Naive thymus-derived CD4-positive, alpha-beta T cell (primary cell): ENCODE measurements at regions not wholly inside any gene's neighbourhood (a gene's known extent, or its start where the extent isn't known, plus 50 kb on each side); places are given as distances from the start of the nearest gene placed in this dataset.

ENCODE experiments used
- ATAC-seq: fragments of 150-1000 bp; cut with Tn5 transposase; 2 replicates; pipeline ENCODE4 v1.10.0; 2021; ENCODE audit warnings: mild to moderate bottlenecking, moderate library complexity
- CTCF ChIA-PET: fragments of 350-600 bp; sonication (Branson Sonifier 250); formaldehyde crosslinking; loops from one replicate; lab custom pipeline; 2021; ENCODE audit warnings: antibody characterized with exemption; lab: Charles Lee
- POLR2A ChIA-PET: fragments of 350-600 bp; sonication (Branson Sonifier 250); formaldehyde crosslinking; loops from one replicate; lab custom pipeline; 2021; ENCODE audit warnings: antibody characterized with exemption, inconsistent platforms; lab: Charles Lee
- DNase-seq, 9 donors: peaks; one replicate each; pipeline versions ENCODE4 v3.0.0 to v3.0.0-alpha.2; 2020 to 2022; ENCODE audit warnings: mixed read lengths in 1 of 9
- H3K27ac ChIP-seq: one replicate; pipeline ENCODE4 v1.7.0; 2013; ENCODE audit warnings: mild to moderate bottlenecking, low read depth, low read length, moderate library complexity
- H3K27me3 ChIP-seq, 2 donors: one replicate each; pipeline ENCODE4 v1.7.0; 2013; ENCODE audit warnings: low read length in 2 of 2, mild to moderate bottlenecking in 2 of 2, moderate library complexity in 2 of 2; ENCODE audit not compliant: control insufficient read depth in 2 of 2, insufficient read depth in 2 of 2
- H3K36me3 ChIP-seq, 3 experiments: 1 replicate in 2 of 3; 2 replicates in 1 of 3; pipeline ENCODE4 v1.7.0; 2013; ENCODE audit warnings: low read length in 3 of 3, mild to moderate bottlenecking in 3 of 3, moderate library complexity in 1 of 3; ENCODE audit not compliant: insufficient read depth in 3 of 3, control insufficient read depth in 2 of 3
- H3K4me1 ChIP-seq, 2 donors: one replicate each; pipeline ENCODE4 v1.7.0; 2013; ENCODE audit warnings: low read length in 2 of 2, mild to moderate bottlenecking in 2 of 2, moderate library complexity in 1 of 2; ENCODE audit not compliant: control insufficient read depth in 2 of 2, insufficient read depth in 2 of 2
- H3K4me3 ChIP-seq: 2 replicates; pipeline ENCODE4 v1.7.0; 2013; ENCODE audit warnings: mild to moderate bottlenecking, low read length
- H3K9me3 ChIP-seq, 3 experiments: 1 replicate in 2 of 3; 2 replicates in 1 of 3; pipeline ENCODE4 v1.7.0; 2013; ENCODE audit warnings: low read length in 3 of 3; ENCODE audit not compliant: control insufficient read depth in 2 of 3
- H3K27ac Mint-ChIP-seq, 9 donors: one replicate each; pipeline ENCODE4 v1.8.0; 2020 to 2022; ENCODE audit warnings: mixed read lengths in 9 of 9, mild to moderate bottlenecking in 8 of 9, moderate library complexity in 5 of 9, inconsistent platforms in 2 of 9
- H3K27me3 Mint-ChIP-seq, 5 donors: one replicate each; pipeline ENCODE4 v1.8.0; 2021 to 2022; ENCODE audit warnings: mixed read lengths in 5 of 5, mild to moderate bottlenecking in 1 of 5
- H3K36me3 Mint-ChIP-seq, 5 donors: one replicate each; pipeline ENCODE4 v1.8.0; 2020 to 2022; ENCODE audit warnings: mixed read lengths in 5 of 5, mild to moderate bottlenecking in 3 of 5, inconsistent platforms in 1 of 5
- H3K4me1 Mint-ChIP-seq, 7 donors: one replicate each; pipeline ENCODE4 v1.8.0; 2020 to 2022; ENCODE audit warnings: mixed read lengths in 7 of 7, mild to moderate bottlenecking in 3 of 7, inconsistent platforms in 1 of 7
- H3K4me3 Mint-ChIP-seq, 10 donors: one replicate each; pipeline ENCODE4 v1.8.0; 2020 to 2022; ENCODE audit warnings: mild to moderate bottlenecking in 10 of 10, mixed read lengths in 10 of 10, moderate library complexity in 6 of 10, inconsistent platforms in 2 of 10
- H3K9me3 Mint-ChIP-seq, 11 donors: one replicate each; pipeline ENCODE4 v1.8.0; 2020 to 2022; ENCODE audit warnings: mixed read lengths in 11 of 11, mild to moderate bottlenecking in 4 of 11, inconsistent platforms in 1 of 11, moderate library complexity in 1 of 11
- intact Hi-C, 2 donors: fragments of 100-400 bp; cut with micrococcal nuclease; formaldehyde crosslinking; loops; one replicate each; pipeline ENCODE4 v1.15.1; 2023

DNA sequence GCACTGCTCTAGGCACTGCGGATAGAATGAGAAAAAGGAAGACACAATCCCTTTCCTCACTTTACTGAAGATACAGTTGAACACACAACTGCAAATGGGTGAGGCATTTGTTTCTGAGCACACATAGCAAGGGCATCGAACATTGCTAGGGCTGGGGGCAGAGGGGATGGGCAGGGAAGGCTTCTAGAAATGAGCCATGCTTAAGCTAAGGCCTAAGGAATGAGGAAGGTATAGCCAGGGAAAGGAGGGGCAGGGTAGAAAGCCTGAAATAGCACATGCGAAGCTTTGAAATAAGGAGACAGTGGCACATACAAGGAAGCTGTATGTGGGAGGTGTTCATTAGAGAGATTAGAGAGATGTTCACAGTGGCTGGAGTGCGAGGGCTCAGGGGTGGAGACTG, 92.7 kb downstream of the KIF4B start:
- ATAC-seq (no peak), DNase-seq (no peak)
- no peaks in the 10 kb centered on the region for H3K27me3 ChIP-seq
- H3K27ac ChIP-seq = no peak overlapping the region
- peaks cover 0 to 29% (median 12%) of the 10 kb centered on the region in 5 donors for H3K27me3 Mint-ChIP-seq
- CTCF ChIA-PET = no interaction called here
- intact Hi-C loops = no loop called here
- H3K36me3 Mint-ChIP-seq = no peaks in the 10 kb centered on the region
- H3K4me1 ChIP-seq = no peaks in the 10 kb centered on the region
- H3K27ac Mint-ChIP-seq = no peak overlapping the region
- POLR2A ChIA-PET = no interaction called here
- H3K9me3 ChIP-seq = no peaks in the 10 kb centered on the region
- no peak overlapping the region for H3K4me3 Mint-ChIP-seq
- peaks cover 0 to 2% (median 0%) of the 10 kb centered on the region in 11 donors for H3K9me3 Mint-ChIP-seq
- H3K4me1 Mint-ChIP-seq = no peaks in the 10 kb centered on the region
- H3K36me3 ChIP-seq = no peaks in the 10 kb centered on the region
- no peak overlapping the region for H3K4me3 ChIP-seq

DNA sequence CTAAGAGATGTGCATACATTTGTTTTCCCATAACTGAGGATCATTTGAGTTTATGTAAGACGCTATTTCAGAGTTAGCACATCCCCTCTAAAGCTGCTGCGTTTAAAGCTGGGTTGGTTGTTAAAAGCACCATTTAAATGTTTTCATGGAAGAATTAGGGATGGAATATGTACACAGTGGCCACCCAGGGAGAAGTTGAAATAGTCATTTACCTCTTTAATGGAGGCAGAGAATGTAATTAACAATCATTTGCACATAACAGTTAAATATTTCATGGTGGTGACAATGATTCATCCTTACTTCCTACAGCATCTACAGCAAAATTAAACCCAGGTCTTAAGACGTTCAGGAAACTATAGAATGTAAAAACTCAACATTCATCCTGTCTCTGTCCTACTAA, 100.3 kb downstream of the KIF4B start:
- Mint-ChIP-seq H3K27ac (no peak overlapping the region), H3K4me1 (no peaks in the 10 kb centered on the region), H3K27me3 (peaks cover 0 to 18% (median 0%) of the 10 kb centered on the region in 5 donors), H3K36me3 (no peaks in the 10 kb centered on the region), H3K9me3 (peaks cover 0 to 3% (median 0%) of the 10 kb centered on the region in 11 donors), H3K4me3 (no peak overlapping the region)
- POLR2A ChIA-PET = no interaction called here
- Histone ChIP-seq H3K27ac (no peak overlapping the region), H3K9me3 (no peaks in the 10 kb centered on the region), H3K4me1 (no peaks in the 10 kb centered on the region), H3K27me3 (no peaks in the 10 kb centered on the region), H3K36me3 (no peaks in the 10 kb centered on the region), H3K4me3 (no peak overlapping the region)
- CTCF ChIA-PET = no interaction called here
- intact Hi-C loops = no loop called here
- ATAC-seq (no peak), DNase-seq (no peak)

DNA sequence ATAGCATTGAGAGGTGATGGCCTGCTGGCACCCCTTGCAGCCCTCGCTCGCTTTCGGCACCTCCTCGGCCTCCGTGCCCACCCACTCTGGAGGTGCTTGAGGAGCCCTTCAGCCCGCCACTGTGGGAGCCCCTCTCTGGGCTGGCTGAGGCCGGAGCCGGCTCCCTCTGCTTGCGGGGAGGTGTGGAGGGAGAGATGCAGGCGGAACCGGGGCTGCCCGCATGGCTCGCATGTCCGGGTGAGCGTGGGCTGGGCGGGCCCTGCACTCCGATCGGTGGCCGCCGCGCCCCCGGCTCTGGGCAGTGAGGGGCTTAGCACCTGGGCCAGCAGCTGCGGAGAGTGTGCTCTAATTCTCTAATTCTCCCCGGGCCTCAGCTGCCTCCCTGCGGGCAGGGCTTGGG, 101.1 kb downstream of the KIF4B start:
- ATAC-seq = no peak
- Histone ChIP-seq H3K36me3 (no peaks in the 10 kb centered on the region), H3K27me3 (no peaks in the 10 kb centered on the region), H3K4me1 (no peaks in the 10 kb centered on the region), H3K9me3 (no peaks in the 10 kb centered on the region), H3K27ac (no peak overlapping the region), H3K4me3 (no peak overlapping the region)
- Mint-ChIP-seq H3K9me3 (peaks cover 0 to 3% (median 0%) of the 10 kb centered on the region in 11 donors), H3K36me3 (no peaks in the 10 kb centered on the region), H3K27me3 (peaks cover 0 to 18% (median 0%) of the 10 kb centered on the region in 5 donors), H3K27ac (no peak overlapping the region), H3K4me1 (no peaks in the 10 kb centered on the region), H3K4me3 (no peak overlapping the region)
- DNase-seq = no peak
- POLR2A ChIA-PET = no interaction called here
- CTCF ChIA-PET = no interaction called here
- intact Hi-C loops = no loop called here

DNA sequence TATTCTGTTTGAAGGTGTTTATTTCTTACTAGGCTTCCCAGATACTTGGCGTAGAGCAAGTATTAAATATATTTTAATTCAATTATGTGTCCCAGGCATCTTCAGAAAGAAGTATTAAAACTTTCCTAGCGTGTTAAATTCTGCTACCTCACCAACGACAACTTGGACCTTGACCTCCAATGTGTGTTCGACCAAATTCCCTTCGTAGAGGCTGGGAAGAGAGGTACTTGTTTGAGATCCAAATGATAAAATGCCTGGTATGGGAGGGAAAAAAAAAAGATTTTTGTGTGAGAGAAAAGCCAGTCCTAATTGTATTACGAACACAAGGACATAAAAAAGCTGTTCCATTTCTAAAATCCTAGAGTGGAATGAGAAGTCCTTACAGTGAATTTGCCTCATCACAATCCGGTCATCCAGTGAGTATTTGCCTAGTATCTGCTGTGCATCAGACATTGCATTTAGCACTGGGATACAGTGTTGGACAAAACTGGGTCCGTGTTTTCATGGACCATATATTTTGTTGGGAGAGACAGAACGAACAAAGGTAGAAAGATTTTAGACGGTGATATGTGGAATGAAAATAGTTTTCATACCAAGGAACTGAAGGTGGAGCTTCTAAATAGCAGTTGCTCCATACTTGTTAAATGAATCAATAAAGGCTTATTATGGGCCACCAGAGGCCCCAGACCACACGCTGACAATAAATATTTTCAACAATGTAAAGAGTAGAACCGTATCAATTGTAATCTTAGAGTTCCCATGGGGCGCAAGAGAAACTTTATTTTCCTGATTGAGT, 103.1 kb downstream of the KIF4B start:
- H3K4me3 Mint-ChIP-seq = no peak overlapping the region
- ATAC-seq (no peak), DNase-seq (no peak)
- H3K36me3 ChIP-seq = no peaks in the 10 kb centered on the region
- H3K4me1 ChIP-seq = no peaks in the 10 kb centered on the region
- ChIA-PET POLR2A (no interaction called here), CTCF (no interaction called here)
- no peak overlapping the region for H3K27ac ChIP-seq
- H3K9me3 Mint-ChIP-seq = peaks cover 0 to 3% (median 0%) of the 10 kb centered on the region in 11 donors
- H3K36me3 Mint-ChIP-seq = no peaks in the 10 kb centered on the region
- intact Hi-C loops = no loop called here
- H3K27me3 ChIP-seq = no peaks in the 10 kb centered on the region
- H3K9me3 ChIP-seq = no peaks in the 10 kb centered on the region
- H3K27ac Mint-ChIP-seq = no peak overlapping the region
- H3K4me3 ChIP-seq = no peak overlapping the region
- H3K27me3 Mint-ChIP-seq = peaks cover 0 to 11% (median 3%) of the 10 kb centered on the region in 5 donors
- H3K4me1 Mint-ChIP-seq = no peaks in the 10 kb centered on the region

DNA sequence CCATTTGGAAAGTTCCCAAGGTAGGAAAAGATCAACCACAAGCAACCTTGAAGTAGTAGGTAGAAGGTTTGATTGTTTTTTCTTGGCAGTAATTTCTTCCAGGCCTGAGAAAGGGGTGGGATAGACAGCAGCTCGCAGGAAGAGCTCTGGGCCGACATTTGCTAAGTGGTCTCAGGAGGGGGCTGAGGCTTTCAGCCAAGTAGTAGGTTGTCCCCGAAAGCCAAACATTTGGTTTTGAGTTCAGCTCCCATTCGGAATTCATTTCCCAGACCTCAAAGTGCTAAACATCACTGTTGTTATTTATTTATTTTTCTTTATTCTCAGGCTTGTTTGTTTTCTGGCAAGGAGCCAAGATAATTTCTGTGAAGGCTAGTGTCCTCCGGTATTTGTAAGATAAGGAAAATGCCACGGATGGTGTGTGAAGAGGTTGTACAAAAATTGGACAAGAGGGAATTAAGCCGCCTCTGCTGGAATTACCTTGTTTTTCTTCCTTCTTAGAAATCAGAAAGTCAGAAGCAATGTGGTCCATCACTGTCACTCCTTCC, 112.1 kb downstream of the KIF4B start:
- intact Hi-C loops = no loop called here
- no peak overlapping the region for H3K27ac Mint-ChIP-seq
- CTCF ChIA-PET = no interaction called here
- H3K4me1 ChIP-seq = no peaks in the 10 kb centered on the region
- ATAC-seq (no peak), DNase-seq (no peak)
- no peak overlapping the region for H3K27ac ChIP-seq
- no peak overlapping the region for H3K4me3 ChIP-seq
- H3K27me3 ChIP-seq = no peaks in the 10 kb centered on the region
- H3K27me3 Mint-ChIP-seq = peaks cover 0 to 26% (median 15%) of the 10 kb centered on the region in 5 donors
- no peaks in the 10 kb centered on the region for H3K36me3 ChIP-seq
- POLR2A ChIA-PET = no interaction called here
- peaks cover 0 to 2% (median 0%) of the 10 kb centered on the region in 11 donors for H3K9me3 Mint-ChIP-seq
- no peaks in the 10 kb centered on the region for H3K9me3 ChIP-seq
- H3K4me3 Mint-ChIP-seq = no peak overlapping the region
- no peaks in the 10 kb centered on the region for H3K36me3 Mint-ChIP-seq
- no peaks in the 10 kb centered on the region for H3K4me1 Mint-ChIP-seq

DNA sequence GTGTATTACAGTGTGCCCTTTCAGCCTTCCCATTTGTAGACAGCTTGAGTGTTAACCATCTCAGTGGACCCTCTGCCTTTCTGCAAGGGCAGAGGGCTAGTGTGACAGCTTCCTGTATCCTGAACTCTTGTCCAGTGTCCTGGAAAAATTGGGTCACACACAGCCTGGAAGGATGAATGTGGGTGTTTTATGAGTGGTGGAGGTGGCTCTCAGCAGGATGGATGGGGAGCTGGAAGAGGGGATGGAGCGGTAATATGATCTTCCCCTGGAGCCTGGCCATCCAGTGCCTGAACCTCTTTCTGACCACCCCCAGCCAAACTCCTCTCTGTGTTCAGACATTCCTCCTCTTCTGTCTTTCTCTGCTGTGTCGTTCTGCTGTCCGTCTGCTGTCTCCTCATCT, 113.0 kb downstream of the KIF4B start:
- Histone ChIP-seq H3K9me3 (no peaks in the 10 kb centered on the region), H3K4me1 (no peaks in the 10 kb centered on the region), H3K36me3 (no peaks in the 10 kb centered on the region), H3K4me3 (no peak overlapping the region), H3K27me3 (no peaks in the 10 kb centered on the region), H3K27ac (no peak overlapping the region)
- intact Hi-C loops = no loop called here
- Mint-ChIP-seq H3K4me1 (no peaks in the 10 kb centered on the region), H3K27me3 (peaks cover 0 to 29% (median 15%) of the 10 kb centered on the region in 5 donors), H3K27ac (no peak overlapping the region), H3K9me3 (peaks cover 0 to 2% (median 0%) of the 10 kb centered on the region in 11 donors), H3K36me3 (no peaks in the 10 kb centered on the region), H3K4me3 (no peak overlapping the region)
- ATAC-seq (no peak), DNase-seq (no peak)
- ChIA-PET POLR2A (no interaction called here), CTCF (no interaction called here)

DNA sequence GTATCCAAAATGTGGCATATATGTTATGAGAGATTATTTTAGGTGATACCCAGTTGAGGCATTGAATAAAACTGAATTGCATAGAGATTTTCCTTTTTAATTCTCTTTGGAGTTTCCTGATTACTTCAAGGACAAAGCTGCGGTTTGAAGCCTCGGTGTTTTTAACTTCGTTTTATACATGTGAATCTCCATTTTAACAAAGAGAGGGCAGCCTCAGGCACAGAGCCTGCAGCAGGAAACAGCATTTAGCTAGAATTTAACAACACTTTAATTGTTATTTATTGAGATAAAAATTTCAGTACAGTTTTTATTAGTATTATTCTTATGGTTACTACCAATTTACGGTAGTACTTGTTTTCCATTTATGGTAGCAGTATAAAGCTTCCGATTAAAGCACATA, 114.0 kb downstream of the KIF4B start:
- no peaks in the 10 kb centered on the region for H3K9me3 ChIP-seq
- ChIA-PET CTCF (no interaction called here), POLR2A (no interaction called here)
- no peaks in the 10 kb centered on the region for H3K4me1 ChIP-seq
- no peak overlapping the region for H3K4me3 Mint-ChIP-seq
- DNase-seq = no peak
- peaks cover 0 to 3% (median 0%) of the 10 kb centered on the region in 11 donors for H3K9me3 Mint-ChIP-seq
- H3K36me3 ChIP-seq = no peaks in the 10 kb centered on the region
- H3K4me3 ChIP-seq = no peak overlapping the region
- no peaks in the 10 kb centered on the region for H3K36me3 Mint-ChIP-seq
- no peak overlapping the region for H3K27ac ChIP-seq
- ATAC-seq = no peak
- no peaks in the 10 kb centered on the region for H3K27me3 ChIP-seq
- intact Hi-C loops = no loop called here
- H3K27me3 Mint-ChIP-seq = peaks cover 1 to 38% (median 22%) of the 10 kb centered on the region in 5 donors
- H3K27ac Mint-ChIP-seq = no peak overlapping the region
- no peaks in the 10 kb centered on the region for H3K4me1 Mint-ChIP-seq
